NCI-H128 (cell line): ENCODE measurements at regions not wholly inside any gene's neighbourhood (a gene's known extent, or its start where the extent isn't known, plus 50 kb on each side); places are given as distances from the start of the nearest gene placed in this dataset.

Experiments used
- DNase-seq: peaks from one replicate; lab custom pipeline; 2025; ENCODE audit not compliant: unreplicated experiment; lab: John Stamatoyannopoulos, UW

GRCh38 chr2:221104361-221104811 is 467.7 kb downstream of the EPHA4 start:
- DNase-seq, result no peak

DNA sequence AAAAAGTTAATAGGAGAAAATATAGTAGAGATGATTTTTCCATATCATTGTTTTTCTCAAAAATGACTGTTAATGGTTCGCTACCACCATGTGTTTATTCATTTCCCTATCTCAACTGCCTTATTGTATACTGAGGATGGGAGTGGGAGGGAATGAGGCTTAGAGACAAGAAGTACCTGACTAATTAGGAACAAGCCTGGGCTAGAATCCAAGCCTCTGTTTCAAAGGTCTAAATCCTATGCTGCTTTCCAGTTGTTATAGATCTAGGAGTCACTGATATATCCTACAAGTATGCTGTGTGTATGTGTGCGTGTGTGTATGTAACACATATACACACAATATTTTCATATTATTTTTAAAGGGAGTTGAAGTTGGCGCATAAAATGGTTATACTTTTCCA is 465.9 kb downstream of the EPHA4 start:
- DNase-seq, result no peak

DNA sequence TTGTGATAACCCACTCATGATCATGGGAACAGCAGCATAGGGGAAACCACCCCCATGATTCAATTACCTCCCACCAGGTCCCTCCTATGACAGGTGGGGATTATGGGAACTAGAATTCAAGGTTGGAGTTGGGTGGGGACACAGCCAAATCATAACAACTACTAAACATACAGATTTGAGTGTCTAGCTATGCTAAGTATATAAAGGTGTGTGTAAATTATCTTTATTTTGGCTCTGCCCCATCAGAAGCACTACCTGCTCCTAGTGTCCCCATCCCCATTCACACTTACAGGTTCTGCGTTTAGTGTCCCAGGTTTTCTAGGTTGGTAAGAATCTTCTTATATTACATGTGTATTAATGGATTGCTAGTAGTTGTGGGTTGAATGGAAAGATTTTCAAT is 464.7 kb downstream of the EPHA4 start:
- no peak for DNase-seq

DNA sequence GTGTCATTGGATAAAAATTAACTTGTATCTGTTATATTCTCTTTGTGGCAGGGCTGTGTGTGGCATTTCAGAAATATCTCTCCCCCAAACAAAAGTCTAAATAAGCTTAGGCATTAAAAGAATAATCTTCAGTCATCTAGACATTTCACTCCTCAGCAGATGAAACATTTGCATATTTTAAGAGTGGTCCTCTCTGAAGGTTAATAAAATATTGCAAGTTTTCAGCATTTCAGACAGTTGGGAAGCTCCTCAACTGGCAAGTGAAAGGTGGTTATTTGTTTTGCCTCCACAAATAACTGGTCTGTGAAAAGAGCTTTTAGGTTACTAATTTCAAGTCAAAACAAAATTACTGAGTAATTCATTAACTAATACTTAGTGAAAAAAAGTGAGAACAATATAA is 462.6 kb downstream of the EPHA4 start:
- no peak for DNase-seq

GRCh38 chr2:221111739-221112138 is 460.4 kb downstream of the EPHA4 start:
- DNase-seq, result no peak

DNA sequence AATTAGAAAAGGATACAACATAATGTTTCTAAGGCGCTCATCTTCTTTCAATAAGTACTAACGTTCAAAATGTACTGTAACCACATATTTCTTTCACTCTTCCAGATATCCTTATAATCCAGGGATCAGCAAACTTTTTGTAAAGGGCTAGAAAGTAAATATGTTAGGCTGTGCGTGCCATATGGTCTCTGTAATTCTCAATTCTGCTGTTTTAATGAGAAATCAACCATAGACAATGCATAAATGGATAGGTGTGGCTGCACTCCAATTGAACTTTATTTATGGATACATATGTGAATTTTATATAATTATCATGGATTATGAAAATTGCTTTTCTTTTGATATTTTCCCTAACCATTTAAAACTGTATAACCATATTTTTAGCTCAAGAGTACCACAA is 459.4 kb downstream of the EPHA4 start:
- DNase-seq, result no peak

GRCh38 chr2:221115944-221116343 is 456.2 kb downstream of the EPHA4 start:
- no peak for DNase-seq

DNA sequence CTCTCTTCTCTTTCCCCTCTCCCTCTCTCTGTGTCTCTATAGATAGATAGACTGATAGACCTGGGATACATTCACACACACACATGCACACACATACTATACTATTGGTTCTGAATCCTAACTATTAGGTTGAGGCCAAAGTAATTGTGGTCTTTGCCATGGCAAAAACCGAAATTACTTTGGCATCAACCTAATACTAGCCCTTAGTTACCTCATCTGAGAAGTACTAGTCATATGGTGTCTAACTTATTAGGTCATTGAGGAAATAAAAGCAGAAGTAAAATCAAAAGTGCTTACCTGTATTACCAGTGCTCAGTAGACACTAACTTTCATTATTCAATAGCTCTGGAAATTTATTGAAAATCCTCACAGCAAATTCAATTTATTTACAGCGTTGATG is 451.5 kb downstream of the EPHA4 start:
- DNase-seq, result no peak

- no peak for DNase-seq
These were observed 448.7 kb downstream of the EPHA4 start for GRCh38 chr2:221123396-221123795.

DNA sequence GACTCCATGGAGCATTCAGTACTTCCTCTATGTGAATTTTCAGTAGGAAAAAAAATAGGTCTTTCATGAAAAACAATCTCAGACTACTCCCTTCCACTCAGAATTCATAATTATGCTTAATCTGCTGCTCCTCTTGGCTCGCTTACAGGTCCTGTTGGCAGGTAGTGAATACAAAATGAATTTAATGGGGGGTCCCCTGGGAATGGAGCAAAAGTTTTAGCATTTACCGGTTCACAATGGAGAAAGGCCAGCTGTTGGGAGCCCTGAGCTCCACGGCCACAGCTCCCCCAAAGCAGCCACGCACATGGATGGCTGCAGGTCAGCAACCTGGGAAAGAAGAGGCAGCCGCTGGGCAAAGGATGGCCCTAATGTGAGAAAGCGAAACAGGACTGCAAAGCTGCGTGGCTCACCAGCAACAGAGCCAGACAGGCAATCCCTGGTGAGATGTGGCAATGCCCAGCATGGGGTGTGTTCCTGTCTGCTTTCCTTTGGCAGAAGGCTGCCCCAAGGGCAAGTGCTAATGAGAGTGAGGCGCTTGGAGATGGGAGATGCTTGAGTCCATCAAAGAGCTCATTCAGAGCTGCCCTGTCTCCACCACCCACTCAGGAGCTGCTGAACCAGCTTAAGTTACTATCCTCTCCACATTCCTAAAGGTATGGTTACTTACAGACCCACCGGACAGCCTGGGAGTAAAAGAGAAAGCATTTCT is 447.4 kb downstream of the EPHA4 start:
- DNase-seq, result no peak

GRCh38 chr2:221125691-221126090 is 446.4 kb downstream of the EPHA4 start:
- DNase-seq, result no peak

GRCh38 chr2:221129657-221130056 is 442.4 kb downstream of the EPHA4 start:
- no peak for DNase-seq

- DNase-seq, result no peak
These were observed 441.7 kb downstream of the EPHA4 start for GRCh38 chr2:221130431-221130830.

- no peak for DNase-seq
These were observed 438.2 kb downstream of the EPHA4 start for GRCh38 chr2:221133941-221134340.

DNA sequence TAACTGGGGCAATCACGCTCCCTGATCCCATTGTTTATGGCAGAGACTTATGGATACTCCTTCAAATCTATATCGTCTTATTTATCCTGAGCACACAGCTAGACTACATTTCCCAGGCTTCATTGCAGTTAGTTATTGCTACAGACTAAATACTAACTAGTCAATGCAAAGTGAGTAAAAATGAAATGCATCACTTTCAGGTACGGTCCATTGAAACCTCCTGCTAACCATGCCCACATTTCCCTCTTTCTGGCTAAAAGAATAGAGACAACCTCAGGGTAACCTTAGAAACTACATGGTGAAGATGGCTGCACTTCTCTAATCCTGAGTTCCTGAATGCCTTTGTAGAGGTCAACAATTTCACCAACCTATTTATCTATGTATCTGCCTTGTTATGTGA is 437.4 kb downstream of the EPHA4 start:
- no peak for DNase-seq

DNA sequence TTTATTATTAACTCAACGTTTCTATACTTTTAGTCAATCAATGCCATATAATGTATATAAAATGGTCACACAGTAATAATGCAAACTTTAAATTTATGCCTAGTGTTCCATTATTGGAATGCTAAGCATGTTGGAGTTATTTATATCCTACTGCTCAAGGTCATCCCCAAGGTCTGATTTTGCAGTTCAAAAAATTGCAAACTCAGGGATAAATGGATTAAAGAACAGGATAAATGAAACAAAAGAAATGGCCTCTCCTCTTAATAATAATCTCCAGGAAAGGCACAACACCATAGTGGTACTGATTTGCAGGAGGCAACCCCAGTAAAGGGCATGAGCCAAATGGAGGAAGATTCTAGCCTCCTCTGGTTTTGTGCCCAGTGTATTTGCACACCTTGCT is 436.4 kb downstream of the EPHA4 start:
- DNase-seq, result no peak

DNA sequence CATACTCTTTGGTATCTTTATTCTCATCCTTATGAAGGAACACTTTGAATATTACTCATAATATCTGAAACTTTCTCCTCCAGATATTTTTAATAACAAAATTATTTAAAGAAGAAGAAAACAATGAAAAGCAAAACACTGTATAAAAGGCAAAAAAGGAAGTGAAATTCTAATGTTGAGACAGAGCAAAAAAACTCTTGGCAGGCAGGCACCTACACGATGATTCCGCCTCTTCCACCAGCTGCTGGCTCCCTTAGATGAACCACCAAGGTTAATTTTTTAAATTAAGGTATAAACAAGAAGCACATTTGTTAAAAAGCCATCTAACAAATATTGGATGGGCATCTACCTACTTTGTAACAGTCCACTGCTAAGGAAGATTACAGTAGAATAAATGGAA is 434.7 kb downstream of the EPHA4 start:
- no peak for DNase-seq

DNA sequence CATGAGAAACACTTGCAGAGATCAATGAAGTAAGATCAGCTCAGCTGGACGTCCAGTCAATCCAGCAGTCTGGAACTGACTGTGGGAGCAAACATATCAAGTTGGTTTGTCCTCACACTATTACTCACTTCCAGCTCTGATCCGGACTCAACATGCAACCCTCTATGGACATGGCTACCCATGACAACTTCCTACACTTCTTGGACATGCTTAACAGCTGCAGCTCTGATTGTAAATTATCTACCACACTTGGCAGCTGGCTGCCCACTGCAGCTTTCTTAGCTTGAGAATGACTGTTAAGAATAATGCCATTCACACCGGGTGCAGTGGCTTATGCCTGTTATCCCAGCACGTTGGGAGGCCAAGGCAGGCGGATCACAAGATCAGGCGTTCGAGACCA is 429.8 kb downstream of the EPHA4 start:
- no peak for DNase-seq

DNA sequence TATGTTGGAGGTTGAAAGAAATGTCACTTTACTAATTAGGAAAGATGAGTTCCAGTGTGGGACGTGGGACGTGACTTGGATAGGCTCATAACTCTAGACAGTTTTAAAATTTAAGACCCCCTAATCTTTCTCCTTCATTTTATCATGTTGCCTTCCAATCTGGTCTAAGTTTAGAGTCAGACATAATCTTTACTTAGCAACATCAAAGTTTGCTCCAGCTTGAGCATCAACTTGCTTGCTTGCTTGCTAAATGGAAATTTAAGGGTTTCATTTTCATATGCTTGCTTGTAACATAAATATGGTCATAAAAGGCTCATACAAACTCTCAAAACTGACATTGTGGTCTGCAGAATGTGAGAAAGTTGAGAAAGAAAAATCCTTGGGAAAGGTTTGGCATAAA is 428.9 kb downstream of the EPHA4 start:
- DNase-seq, result no peak

DNA sequence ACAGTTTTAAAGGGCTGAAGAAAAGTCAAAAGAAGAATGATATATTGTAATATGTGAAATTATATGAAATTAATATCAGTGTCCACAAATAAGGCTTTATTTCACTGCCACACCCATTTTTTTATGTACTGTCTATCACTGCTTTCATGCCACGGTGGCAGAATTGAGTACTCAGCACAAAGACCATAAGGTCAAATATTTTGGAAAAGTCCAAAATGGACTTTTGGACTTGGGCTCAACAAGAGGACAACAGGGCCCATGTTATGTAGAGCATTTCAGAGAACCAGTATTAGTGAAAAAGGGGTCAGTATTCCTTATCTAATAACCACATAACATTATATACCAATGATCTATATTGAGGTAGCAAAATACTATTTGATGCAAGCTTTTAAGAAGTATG is 427.2 kb downstream of the EPHA4 start:
- DNase-seq, result no peak

GRCh38 chr2:221145396-221145795 is 426.7 kb downstream of the EPHA4 start:
- DNase-seq, result no peak

DNA sequence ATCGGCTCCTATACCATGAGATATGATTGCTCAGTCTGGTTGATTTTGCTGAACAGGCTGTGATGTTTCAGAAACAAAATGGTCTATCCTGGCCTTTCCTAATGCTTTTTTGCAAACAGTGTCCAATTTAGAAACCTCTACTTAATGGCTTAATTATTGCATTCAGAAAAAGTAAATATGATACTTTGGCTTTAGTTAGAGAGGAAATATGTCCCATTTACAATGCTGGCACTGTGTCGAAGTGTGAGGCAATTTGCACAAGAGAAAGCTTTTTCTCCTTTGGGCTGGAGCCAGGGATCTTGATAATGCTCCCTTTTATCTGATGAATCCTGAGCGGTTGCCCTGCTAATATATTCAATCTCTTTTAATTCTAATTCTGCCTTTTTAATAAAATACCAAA is 418.9 kb downstream of the EPHA4 start:
- DNase-seq, result no peak

DNA sequence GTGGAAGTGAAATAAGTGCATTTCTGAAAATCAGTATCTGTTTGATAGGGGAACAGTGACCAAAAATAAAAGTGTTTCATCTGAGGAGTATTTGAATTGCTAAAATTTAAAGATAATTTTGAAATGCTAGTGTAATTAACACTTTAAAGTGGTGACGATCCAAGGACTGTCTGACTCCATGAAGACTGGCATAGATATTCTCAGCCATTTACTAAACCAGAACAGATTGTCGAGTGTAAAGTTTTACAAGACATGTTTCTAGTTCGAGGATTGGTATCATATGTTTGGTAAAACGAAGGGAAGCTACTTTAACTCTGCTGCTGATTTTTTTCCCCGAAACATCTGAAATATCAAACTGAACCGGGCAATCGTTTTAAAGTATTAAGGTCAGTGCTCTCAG is 417.9 kb downstream of the EPHA4 start:
- DNase-seq, result no peak
